OCI-LY1 (cell line): ENCODE measurements at regions not wholly inside any gene's neighbourhood (a gene's known extent, or its start where the extent isn't known, plus 50 kb on each side); places are given as distances from the start of the nearest gene placed in this dataset.

Source experiments
- CTCF ChIP-seq: fragments of 200-600 bp; sonication (generic), shearing (Covaris generic); IDR thresholded peaks from 2 replicates; pipeline ENCODE4 v1.5.1; 2017; ENCODE audit warnings: mild to moderate bottlenecking, antibody characterized with exemption, low read length, moderate library complexity, mixed read lengths
- EZH2 ChIP-seq: fragments of 200-600 bp; sonication (generic), shearing (Covaris generic); IDR thresholded peaks from 2 replicates; pipeline ENCODE4 v1.8.0; 2017; ENCODE audit warnings: borderline replicate concordance, mixed run types, mild to moderate bottlenecking, antibody characterized with exemption, low read length, moderate library complexity, mixed read lengths

GRCh38 chr4:125789023-125789422 is 474.3 kb downstream of the FAT4 start:
- TF ChIP-seq CTCF = no peak
- TF ChIP-seq EZH2 = no peak
